ENCODE measurements at regions not wholly inside any gene's neighbourhood (a gene's known extent, or its start where the extent isn't known, plus 50 kb on each side); places are given as distances from the start of the nearest gene placed in this dataset.

DNA sequence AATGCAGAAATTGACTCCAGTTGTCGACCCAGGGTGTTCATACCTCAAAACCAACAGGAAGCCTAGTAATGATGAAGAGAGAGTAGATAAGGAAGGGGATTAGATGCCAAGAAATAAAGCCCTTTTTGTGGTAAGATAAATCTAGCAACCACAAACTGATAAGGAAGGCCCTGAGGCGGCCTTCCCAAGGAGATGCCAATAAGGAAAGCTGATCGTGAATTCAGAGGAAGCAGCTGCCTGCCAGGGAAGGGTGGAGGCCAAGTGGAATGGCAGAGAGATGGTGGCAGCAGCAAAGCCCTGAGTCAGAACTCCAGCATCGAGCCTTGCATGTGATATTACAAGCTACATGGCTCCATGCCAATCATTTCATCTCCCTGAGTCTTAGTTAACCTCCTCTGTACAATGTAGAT, 126.3 kb downstream of the IRS1 start:
- DNase-seq (peak in 1 of 14 experiments; percentile 4), ATAC-seq (ENCODE audit: poor library complexity) (no peak)
- intact Hi-C loops (cut with DNase I, micrococcal nuclease), result no loop called here
- no peak overlapping the region for H3K27ac ChIP-seq (ENCODE audit: low read depth in 1 of 2, low read length in 2 of 2)
- ChIA-PET CTCF (no interaction called here), POLR2A (no interaction called here)
- no peaks in the 10 kb centered on the region for H3K9me3 ChIP-seq (ENCODE audit: control insufficient read depth in 1 of 2, insufficient read depth in 1 of 2, low read length in 2 of 2)
- TF ChIP-seq, protein P1, sequence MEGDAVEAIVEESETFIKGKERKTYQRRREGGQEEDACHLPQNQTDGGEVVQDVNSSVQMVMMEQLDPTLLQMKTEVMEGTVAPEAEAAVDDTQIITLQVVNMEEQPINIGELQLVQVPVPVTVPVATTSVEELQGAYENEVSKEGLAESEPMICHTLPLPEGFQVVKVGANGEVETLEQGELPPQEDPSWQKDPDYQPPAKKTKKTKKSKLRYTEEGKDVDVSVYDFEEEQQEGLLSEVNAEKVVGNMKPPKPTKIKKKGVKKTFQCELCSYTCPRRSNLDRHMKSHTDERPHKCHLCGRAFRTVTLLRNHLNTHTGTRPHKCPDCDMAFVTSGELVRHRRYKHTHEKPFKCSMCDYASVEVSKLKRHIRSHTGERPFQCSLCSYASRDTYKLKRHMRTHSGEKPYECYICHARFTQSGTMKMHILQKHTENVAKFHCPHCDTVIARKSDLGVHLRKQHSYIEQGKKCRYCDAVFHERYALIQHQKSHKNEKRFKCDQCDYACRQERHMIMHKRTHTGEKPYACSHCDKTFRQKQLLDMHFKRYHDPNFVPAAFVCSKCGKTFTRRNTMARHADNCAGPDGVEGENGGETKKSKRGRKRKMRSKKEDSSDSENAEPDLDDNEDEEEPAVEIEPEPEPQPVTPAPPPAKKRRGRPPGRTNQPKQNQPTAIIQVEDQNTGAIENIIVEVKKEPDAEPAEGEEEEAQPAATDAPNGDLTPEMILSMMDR (IDR thresholded peaks at IDR 0.05), result no peak
- Mint-ChIP-seq H3K27ac (no peak overlapping the region), H3K36me3 (ENCODE audit: low read depth) (no peaks in the 10 kb centered on the region), H3K4me3 (no peak overlapping the region), H3K4me1 (ENCODE audit: low read depth) (peaks cover 4% of the 10 kb centered on the region), H3K9me3 (no peaks in the 10 kb centered on the region), H3K27me3 (peaks cover 47% of the 10 kb centered on the region)
- H3K27me3 ChIP-seq (ENCODE audit: control insufficient read depth in 1 of 2, insufficient read depth in 2 of 2, low read length in 2 of 2), result no peaks in the 10 kb centered on the region
- H3K36me3 ChIP-seq (ENCODE audit: insufficient read depth, low read length), result no peaks in the 10 kb centered on the region
- peaks cover 5% of the 10 kb centered on the region for H3K4me1 ChIP-seq (ENCODE audit: insufficient read depth, low read length)
- H3K4me3 ChIP-seq (ENCODE audit: low read length), result no peak overlapping the region

DNA sequence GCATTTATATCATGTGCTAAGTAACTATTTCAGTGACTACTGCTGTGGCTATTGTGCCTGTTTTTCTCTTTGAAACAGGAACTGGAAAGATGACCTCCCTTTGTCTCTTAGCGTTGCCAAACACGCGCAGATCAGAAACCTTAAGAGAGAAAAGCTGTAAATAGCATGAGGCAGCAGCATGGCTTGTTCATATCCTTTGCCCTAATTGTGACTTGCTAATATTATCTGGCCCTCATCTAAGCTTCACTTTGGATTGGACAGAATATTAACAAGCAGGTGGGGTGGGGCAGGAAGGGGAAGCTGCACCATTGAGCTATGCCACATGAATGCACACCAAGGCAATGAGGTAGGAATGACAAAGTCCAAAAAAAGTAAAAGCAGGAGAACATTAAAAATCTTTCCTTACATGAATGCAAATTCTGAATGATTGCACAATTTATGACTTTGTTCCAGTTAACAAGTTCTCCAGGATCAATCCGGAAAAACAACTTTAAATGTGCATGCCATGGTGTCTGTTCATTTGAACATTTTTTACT, 128.4 kb downstream of the IRS1 start:
- Histone ChIP-seq H3K4me3 (ENCODE audit: low read length) (no peak overlapping the region), H3K36me3 (ENCODE audit: insufficient read depth, low read length) (no peaks in the 10 kb centered on the region), H3K4me1 (ENCODE audit: insufficient read depth, low read length) (peaks cover 5% of the 10 kb centered on the region), H3K9me3 (ENCODE audit: control insufficient read depth in 1 of 2, insufficient read depth in 1 of 2, low read length in 2 of 2) (no peaks in the 10 kb centered on the region), H3K27ac (ENCODE audit: low read depth in 1 of 2, low read length in 2 of 2) (no peak overlapping the region), H3K27me3 (ENCODE audit: control insufficient read depth in 1 of 2, insufficient read depth in 2 of 2, low read length in 2 of 2) (no peaks in the 10 kb centered on the region)
- no peak for DNase-seq
- H3K4me1 Mint-ChIP-seq (ENCODE audit: low read depth), result peaks cover 4% of the 10 kb centered on the region
- H3K4me3 Mint-ChIP-seq, result no peak overlapping the region
- no peaks in the 10 kb centered on the region for H3K36me3 Mint-ChIP-seq (ENCODE audit: low read depth)
- CTCF ChIA-PET, result no interaction called here
- POLR2A ChIA-PET, result no interaction called here
- no peaks in the 10 kb centered on the region for H3K9me3 Mint-ChIP-seq
- TF ChIP-seq, protein P1 (IDR thresholded peaks at IDR 0.05), result no peak
- intact Hi-C loops (cut with DNase I, micrococcal nuclease), result no loop called here
- no peak for ATAC-seq (ENCODE audit: poor library complexity)
- peaks cover 55% of the 10 kb centered on the region for H3K27me3 Mint-ChIP-seq
- no peak overlapping the region for H3K27ac Mint-ChIP-seq

DNA sequence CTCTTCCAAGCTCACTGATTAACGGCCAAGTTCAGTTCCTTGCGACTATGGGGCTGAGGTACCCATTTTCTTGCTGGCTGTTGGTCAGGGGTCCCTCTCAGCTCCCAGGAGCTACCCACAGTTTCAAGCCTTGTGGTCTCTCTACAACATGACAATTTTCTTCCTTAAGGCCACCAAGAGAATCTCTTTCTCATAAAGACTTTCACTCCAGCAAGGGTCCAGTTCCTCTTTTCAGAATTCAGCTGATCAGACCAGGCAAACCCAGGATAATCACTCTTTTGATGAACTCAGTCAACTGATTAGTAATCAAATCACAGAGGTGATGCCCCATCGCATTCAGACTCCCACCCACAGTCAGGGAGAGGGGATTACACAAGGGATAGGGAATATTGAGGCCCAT, 129.7 kb downstream of the IRS1 start:
- no peak overlapping the region for H3K27ac Mint-ChIP-seq
- no peaks in the 10 kb centered on the region for H3K9me3 Mint-ChIP-seq
- Histone ChIP-seq H3K9me3 (ENCODE audit: control insufficient read depth in 1 of 2, insufficient read depth in 1 of 2, low read length in 2 of 2) (no peaks in the 10 kb centered on the region), H3K36me3 (ENCODE audit: insufficient read depth, low read length) (no peaks in the 10 kb centered on the region), H3K4me1 (ENCODE audit: insufficient read depth, low read length) (peaks cover 5% of the 10 kb centered on the region), H3K4me3 (ENCODE audit: low read length) (no peak overlapping the region), H3K27me3 (ENCODE audit: control insufficient read depth in 1 of 2, insufficient read depth in 2 of 2, low read length in 2 of 2) (no peaks in the 10 kb centered on the region), H3K27ac (ENCODE audit: low read depth in 1 of 2, low read length in 2 of 2) (no peak overlapping the region)
- peaks cover 4% of the 10 kb centered on the region for H3K4me1 Mint-ChIP-seq (ENCODE audit: low read depth)
- H3K4me3 Mint-ChIP-seq, result no peak overlapping the region
- peaks cover 58% of the 10 kb centered on the region for H3K27me3 Mint-ChIP-seq
- ATAC-seq (ENCODE audit: poor library complexity), result no peak
- H3K36me3 Mint-ChIP-seq (ENCODE audit: low read depth), result no peaks in the 10 kb centered on the region
- CTCF ChIA-PET, result no interaction called here
- DNase-seq, result no peak
- intact Hi-C loops (cut with DNase I, micrococcal nuclease), result no loop called here
- TF ChIP-seq, protein P1 (IDR thresholded peaks at IDR 0.05), result no peak
- POLR2A ChIA-PET, result no interaction called here
